Stimulated activated CD4-positive, alpha-beta T cell treated with anti-CD3 and anti-CD28 coated beads, TNF-alpha, amount 100 ng/mL, for 48 hours (primary cell): ENCODE measurements at regions not wholly inside any gene's neighbourhood (a gene's known extent, or its start where the extent isn't known, plus 50 kb on each side); places are given as distances from the start of the nearest gene placed in this dataset.
"Not testable (repeated sequence)": the region's sequence is repeated elsewhere in the genome, so short reads cannot be mapped to it uniquely, and the experiment has no call there.

Experiments
- DNase-seq, 3 donors: peaks; one replicate each; pipeline ENCODE4 v3.0.0-alpha.2; 2020; ENCODE audit warnings: low read depth in 3 of 3

DNA sequence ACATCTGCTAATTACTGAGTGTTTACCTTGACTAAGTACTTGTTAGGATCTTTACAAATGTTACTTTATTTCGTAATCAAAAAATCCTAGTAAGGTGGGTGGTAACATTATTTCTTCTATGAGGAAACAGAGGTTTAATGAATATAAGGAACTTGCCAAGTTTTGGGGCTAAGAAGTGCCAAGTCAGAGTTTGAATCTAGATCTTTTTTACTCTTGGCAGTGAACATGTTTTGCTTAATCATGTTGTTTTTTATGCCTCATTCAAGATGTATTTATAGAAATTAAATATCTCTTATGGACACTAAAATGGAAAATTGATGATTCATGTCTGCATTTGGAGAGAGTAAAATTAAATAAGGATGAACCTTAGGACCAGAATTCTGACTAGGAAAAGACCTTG lies 393.7 kb downstream of the UTRN start:
- DNase-seq = no peak

DNA sequence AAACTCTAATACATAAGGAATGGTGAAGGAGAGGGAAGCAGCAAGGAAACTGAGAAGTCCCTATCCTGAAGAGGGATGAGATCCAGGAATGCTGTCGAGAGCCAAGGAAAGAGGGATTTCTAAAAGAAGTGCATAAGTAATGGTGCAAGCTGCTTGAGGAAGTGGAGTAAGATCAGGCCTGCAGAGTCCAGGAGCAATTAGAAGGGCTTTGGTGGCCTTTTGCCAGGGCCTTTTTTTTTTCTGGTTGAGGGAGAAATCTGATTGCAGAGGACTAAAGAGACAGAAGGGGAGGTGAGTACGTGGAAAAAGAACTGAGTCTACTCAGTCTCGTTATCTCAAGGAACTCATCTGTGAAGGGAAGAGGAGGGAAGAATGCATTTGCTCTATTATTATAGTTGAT lies 396.2 kb downstream of the UTRN start:
- no peak for DNase-seq

- no peak for DNase-seq
Measured at GRCh38 chr6:144683216-144684070, 398.3 kb downstream of the UTRN start.

GRCh38 chr6:144688713-144689112 lies 403.6 kb downstream of the UTRN start:
- DNase-seq = no peak

GRCh38 chr6:144689503-144690040 lies 404.4 kb downstream of the UTRN start:
- no peak for DNase-seq

DNA sequence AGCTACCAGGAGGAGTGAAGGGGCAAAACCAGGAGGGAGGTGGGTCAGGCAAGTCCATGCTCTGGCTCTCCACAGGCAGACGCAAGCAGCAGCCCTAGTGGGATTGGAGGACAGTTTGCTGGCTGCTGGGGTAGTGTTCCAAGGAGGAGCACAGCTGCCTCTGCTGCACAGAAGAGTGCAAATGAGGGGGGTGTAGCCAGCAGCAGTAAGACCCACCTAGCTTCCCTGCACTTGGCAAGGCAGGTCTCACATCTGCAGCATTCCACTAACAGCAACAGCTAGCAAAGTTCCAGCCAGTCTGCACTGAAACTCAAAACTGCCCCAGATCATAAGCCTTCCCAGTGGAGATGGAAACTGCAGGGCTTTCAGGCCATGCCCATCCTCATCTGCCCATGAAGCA lies 405.0 kb downstream of the UTRN start:
- no peak for DNase-seq

- DNase-seq = no peak
Measured at GRCh38 chr6:144690666-144691065, 405.5 kb downstream of the UTRN start.

DNA sequence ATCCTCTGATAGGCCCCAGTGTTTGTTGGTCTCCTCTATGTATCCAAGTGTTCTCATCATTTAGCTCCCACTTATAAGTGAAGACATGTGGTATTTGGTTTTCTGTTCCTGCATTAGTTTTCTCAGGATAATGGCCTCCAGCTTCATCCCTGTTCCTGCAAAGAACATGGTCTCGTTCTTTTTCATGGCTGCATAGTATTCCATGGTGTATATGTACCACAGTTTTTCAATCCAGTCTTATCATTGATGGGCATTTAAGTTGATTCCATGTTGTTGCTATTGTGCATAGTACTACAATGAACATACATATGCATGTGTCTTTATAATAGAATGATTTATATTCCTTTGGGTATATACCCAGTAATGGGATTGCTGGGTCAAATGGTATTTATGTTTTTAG lies 406.9 kb downstream of the UTRN start:
- DNase-seq = not testable (repeated sequence)

DNA sequence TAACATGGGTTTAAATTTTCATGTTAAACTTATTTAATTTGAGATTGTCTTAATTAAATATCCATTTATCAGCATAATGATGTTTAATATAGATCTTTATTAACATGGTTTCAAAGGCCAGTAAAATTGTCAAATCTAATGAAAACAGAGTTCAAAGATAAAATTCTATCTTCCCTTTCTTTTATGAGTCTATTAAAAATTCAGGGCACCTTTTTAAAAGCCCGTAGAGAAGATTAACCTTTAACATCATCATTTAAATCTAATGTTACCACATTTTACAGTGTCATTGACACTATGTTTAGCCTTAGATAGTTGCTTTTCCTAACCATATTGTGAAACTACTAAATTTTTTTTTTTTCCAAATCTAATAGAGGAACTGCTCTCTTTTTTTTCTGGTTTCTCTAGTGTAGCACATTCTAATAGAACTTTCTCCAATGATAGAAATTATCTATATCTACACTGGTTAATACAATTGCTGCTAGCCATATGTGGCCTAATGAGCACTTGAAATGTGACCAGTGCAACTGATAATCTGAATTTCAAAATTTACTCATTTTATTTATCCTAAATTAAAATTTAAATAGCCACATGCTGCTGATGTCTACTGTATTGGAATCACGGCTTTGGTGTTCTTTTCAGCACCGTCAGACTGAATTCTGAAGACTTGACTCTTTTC lies 410.9 kb downstream of the UTRN start:
- no peak for DNase-seq

- no peak for DNase-seq
Measured at GRCh38 chr6:144696610-144697368, 411.7 kb downstream of the UTRN start.

DNA sequence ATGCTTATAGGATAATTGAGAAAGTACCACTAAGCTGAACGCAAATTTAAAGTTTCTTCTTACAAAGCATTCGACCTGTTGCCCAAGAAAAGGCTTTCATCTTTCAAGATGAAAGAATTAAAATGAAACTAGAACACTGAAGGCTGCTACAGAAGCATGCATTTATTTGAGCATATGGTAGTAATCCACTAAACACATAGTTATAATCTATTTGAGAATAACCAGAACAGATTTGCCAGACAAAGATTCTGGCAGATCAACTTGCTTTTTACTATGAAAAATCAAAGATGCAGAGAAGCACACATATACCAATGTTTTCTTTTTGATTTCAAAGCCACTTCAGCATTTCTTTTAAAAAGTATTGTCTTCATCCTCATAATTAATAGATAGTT lies 412.2 kb downstream of the UTRN start:
- DNase-seq = no peak

- DNase-seq = no peak
Measured at GRCh38 chr6:144697801-144698200, 412.7 kb downstream of the UTRN start.

DNA sequence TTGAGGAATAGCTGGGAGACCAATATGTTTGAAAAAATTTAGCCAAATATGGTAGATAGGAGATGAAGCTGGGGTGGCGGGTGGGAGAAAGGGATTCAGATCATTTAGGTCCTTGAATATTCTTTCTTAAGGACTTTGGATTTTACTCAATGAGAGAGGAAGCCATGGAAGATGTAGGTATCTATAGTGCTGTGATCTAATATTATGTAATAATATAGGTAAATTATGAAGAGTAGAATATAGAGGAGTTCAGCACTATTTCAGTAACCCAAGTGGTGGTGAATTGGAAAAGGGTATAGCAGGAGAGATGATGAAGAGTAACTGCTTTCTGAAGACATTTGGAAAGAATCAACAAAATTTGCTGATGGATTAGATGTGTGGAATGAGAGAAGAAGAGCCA lies 417.6 kb downstream of the UTRN start:
- no peak for DNase-seq

DNA sequence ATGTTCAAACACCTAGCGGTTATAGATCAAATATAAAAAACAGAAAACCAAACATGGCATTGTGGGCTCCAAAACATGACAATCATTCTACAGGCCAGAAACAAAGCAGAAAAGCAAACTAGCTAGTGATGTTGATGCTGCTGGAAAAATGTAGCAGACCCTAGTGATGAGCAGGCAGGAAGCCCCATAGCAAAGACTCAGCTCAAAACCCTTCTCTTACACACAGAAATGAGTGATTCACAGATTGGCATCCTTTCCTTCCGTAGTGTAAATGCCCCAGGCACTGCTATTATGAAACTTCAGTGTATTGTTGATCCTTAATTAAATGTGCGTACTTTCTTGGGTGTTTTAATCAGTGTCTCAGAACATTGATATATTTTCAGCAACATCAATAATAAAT lies 425.1 kb downstream of the UTRN start:
- no peak for DNase-seq

GRCh38 chr6:144711661-144712060 lies 426.5 kb downstream of the UTRN start:
- DNase-seq = no peak

GRCh38 chr6:144712541-144712940 lies 427.4 kb downstream of the UTRN start:
- DNase-seq = no peak

GRCh38 chr6:144714021-144714712 lies 429.0 kb downstream of the UTRN start:
- no peak for DNase-seq

GRCh38 chr6:144715344-144715743 lies 430.2 kb downstream of the UTRN start:
- no peak for DNase-seq

- DNase-seq = no peak
Measured at GRCh38 chr6:144718431-144718830, 433.3 kb downstream of the UTRN start.

DNA sequence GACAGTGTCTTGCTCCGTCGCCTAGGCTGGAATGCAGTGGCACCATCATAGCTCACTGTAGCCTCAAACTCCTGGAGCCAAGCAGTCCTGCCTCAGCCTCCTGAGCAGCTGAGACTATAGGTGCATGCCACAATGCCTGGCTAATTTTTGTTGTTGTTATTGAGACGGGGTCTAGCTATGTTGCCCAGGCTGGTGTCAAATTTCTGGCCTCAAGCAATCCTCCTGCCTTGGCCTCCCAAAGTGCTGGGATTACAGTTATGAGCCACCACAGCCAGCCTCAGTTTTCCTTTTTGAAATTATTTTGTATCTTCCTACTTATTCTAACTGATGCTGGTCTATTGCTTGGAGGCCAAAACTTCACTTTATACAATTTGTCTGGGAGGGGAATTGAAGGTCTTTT lies 436.1 kb downstream of the UTRN start:
- no peak for DNase-seq

- DNase-seq = no peak
Measured at GRCh38 chr6:144722154-144722737, 437.1 kb downstream of the UTRN start.
